GM19351 (cell line): ENCODE measurements at regions not wholly inside any gene's neighbourhood (a gene's known extent, or its start where the extent isn't known, plus 50 kb on each side); places are given as distances from the start of the nearest gene placed in this dataset.

Source experiments
- ATAC-seq: cut with Tn5 transposase; IDR thresholded peaks from one replicate; pipeline ENCODE4 v1.9.1; 2021; ENCODE audit warnings: mild to moderate bottlenecking, moderate library complexity; ENCODE audit not compliant: unreplicated experiment

GRCh38 chr7:42511027-42511426 lies 274.0 kb upstream of the GLI3 start:
- no peak for ATAC-seq

DNA sequence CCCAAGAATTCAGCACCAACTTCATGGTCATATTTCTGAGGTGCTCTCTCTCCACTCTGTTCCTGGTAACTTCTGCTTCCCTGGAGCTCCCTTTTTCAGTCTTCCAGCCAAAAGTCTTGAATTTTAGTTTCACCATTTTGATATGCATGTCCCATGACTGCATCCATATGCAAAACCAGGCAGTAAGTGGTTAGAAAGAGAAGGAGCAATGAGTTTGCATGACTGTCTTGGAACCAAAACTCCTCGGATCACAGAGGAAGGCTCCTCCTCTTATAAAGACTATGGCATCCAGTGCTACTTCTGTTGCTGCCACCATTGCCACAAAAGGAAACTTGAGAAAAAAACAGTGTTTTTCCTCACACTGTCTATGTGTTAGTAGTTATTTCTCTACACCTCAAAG lies 269.1 kb upstream of the GLI3 start:
- ATAC-seq = no peak

DNA sequence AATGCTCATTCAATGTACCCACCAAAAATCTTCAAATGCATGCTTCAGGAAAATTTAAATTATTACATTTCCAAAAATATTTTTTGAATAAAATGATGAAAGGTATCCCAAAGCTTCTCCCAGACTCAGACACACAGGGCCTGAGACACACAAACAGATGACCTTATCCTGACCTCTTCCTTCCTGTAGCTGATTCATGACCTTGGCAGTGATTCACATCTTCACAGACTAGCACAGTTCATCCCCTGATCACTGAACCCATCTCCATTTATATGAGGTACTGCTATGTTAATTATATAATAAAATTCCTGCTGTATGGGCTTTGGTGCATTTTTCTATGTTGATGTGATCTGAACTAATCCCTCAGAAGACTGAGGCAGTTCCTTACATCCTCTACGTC lies 265.0 kb upstream of the GLI3 start:
- no peak for ATAC-seq

GRCh38 chr7:42495256-42495655 lies 258.2 kb upstream of the GLI3 start:
- no peak for ATAC-seq

- no peak for ATAC-seq
Measured at GRCh38 chr7:42494736-42495135, 257.7 kb upstream of the GLI3 start.

- ATAC-seq = no peak
Measured at GRCh38 chr7:42494199-42494710, 257.2 kb upstream of the GLI3 start.

DNA sequence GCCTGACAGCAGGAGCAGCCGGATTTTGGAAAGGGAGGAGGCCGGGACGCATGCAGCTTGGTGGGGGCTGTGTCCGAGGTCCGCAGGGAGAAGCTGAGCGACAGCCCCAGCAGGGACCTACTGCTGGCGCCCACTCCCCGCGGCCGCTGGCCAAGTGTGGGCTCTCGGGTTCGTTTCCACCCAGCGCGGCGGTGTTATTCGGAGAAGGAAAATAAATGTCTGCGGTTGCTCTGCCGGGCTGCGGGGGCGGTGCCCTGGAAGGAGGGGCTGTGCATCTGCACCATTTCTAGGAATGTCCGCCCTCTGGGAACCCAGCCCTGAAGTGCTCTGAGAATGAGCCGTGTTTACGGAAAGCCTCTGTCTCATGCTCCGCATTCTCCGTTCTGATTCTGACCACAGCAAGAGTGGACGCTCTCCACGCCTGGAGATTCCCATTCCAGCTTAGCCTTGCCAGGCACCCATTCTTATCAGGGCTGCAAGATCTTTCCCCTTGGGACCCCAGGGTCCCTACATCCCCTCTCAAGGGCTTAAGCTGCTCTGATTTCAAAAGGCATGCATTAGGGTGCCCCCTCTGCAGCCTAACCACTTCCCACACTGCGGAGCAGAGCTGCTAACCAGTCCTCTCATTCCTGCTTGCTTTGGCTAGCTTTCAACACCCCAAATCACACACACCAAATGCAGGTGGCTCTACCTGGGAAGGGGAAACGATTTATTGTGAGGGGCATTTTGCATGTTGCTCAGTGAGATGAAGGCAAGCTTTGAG lies 256.6 kb upstream of the GLI3 start:
- no peak for ATAC-seq

DNA sequence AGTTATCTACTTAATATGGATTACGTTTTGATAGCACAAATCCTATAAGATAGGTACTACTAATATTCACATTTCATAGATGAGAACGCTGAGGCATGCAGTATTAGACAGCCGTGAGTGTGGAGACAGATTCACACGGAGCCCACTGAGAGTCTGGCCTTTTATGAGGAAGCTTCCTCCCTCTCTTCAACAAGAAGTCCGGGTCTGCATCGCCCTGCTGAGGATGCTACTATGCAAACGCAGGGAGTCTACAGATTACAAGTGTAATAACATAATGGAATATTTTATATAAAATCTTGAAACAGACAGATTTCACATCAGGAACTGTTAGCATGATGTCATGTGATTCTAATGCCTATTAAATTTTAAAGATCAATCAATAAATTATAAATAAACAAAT lies 255.9 kb upstream of the GLI3 start:
- ATAC-seq = no peak

DNA sequence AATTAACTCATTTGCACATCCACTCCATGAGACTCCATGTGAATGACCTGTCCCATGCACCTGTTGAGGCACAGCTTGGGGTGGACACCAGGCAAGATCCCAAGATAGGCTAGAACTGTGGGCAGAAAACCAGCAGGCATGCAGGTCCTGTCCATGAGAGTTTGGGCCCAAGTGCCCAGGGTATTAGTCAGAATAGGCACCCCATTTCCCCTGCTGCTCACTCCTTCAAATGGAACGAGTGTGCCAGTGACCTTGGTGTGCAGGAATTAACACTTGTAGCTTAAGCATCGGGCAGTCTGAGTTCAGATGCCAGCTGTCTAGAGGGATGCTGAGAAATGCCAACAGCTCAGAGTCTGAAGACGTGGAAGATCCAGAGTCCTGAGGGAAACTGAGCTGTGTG lies 254.1 kb upstream of the GLI3 start:
- no peak for ATAC-seq

DNA sequence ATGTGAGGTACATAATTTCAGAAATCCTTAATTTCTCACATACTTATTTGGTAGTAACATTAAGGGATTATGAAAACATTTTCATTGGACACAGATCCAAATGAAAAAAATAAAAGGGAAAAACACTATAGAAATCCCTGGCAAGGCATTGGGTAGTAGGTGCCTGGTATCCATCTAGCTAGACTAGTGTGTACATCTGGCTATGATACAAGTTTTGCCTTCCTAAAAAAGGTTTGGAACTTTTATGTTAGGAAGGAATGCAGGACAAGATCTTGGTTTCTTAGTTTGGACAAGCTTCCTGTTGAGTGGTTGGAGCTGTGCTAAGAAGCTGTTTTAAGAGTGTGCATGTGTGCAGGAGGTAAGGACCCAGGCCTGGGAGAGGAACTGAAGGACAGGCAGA lies 252.3 kb upstream of the GLI3 start:
- no peak for ATAC-seq

- no peak for ATAC-seq
Measured at GRCh38 chr7:42485301-42485766, 248.3 kb upstream of the GLI3 start.

GRCh38 chr7:42483886-42484285 lies 246.9 kb upstream of the GLI3 start:
- no peak for ATAC-seq

GRCh38 chr7:42479816-42480633 lies 243.0 kb upstream of the GLI3 start:
- no peak for ATAC-seq

DNA sequence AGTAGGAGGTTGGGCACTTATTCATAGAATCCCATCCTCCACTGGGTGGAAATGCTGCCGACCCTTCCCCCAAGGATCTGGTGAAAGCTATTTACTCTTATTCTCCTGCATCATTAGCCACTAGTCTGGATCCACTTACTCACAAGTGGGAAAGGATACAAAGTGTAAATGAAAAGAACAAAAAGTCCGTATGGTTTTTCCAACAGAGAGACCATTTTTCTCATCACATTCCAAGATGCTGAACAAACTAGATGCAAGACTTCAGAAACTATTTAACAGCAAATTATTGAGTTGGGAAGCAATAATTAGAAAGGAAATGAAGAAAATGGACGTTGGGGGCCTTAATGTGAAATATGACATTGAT lies 242.4 kb upstream of the GLI3 start:
- ATAC-seq = no peak

DNA sequence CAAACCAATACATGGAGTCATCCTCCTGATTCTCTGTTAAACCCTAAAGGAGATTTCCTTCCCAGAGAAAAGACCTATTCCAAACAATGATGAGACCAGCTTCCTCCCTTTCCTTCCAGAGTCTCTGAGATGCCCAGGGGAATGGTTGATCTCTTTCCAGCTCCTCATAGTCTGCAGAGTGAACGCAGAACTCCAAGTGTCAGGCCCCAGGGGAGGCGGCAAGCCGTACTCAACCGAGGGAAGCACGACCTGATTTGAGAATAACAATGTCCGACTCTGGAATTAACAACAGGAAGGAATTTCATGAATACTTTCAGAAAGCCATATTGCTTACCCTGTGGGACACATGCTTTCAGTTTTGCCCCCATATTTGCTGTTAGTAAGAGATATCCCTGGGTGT lies 241.7 kb upstream of the GLI3 start:
- ATAC-seq = no peak

- no peak for ATAC-seq
Measured at GRCh38 chr7:42476255-42476654, 239.2 kb upstream of the GLI3 start.

DNA sequence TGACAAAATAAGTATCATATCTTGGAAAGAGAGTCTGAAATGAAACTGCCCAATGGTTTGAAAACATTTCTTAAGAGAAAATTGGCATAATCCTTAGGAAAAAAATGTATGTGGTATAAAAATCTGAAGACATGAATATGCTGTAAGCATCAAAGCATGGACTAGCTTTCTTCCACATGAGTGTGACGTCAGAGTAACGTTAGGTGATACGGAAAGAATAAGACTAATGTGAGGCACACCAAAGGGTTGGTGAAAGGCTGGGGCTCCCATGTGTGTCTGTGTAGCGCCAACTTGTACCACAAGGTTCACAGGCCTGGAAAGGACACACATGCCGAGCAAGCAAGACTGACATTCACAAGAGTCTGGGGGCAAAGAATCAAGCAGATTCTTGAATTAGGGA lies 238.1 kb upstream of the GLI3 start:
- no peak for ATAC-seq

- ATAC-seq = no peak
Measured at GRCh38 chr7:42473099-42473498, 236.1 kb upstream of the GLI3 start.

- ATAC-seq = peak; percentile 89
Measured at GRCh38 chr7:42471573-42472174, 234.7 kb upstream of the GLI3 start.

GRCh38 chr7:42469341-42469740 lies 232.3 kb upstream of the GLI3 start:
- ATAC-seq = no peak

- no peak for ATAC-seq
Measured at GRCh38 chr7:42468471-42468870, 231.5 kb upstream of the GLI3 start.

GRCh38 chr7:42461537-42461936 lies 224.5 kb upstream of the GLI3 start:
- ATAC-seq = no peak
